ENCODE measurements at regions not wholly inside any gene's neighbourhood (a gene's known extent, or its start where the extent isn't known, plus 50 kb on each side); places are given as distances from the start of the nearest gene placed in this dataset.

DNA sequence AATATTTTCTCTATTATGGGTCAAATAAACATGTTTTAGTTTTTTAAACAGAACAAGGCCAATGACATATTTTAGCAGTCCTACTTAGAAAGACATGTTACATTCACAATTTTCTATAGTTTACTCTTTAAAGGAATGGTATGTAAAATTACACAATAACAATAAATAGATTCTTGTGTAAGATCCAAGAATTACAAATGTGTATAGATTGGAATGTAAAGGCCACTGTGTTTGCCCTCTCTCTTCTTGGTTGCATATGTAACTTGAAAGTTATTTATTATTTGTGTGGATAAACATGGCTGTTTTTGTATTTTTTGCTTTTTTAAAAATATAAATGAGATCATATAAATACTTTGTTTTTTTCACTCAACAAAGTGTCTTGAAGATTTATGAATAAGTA is 979.3 kb upstream of the CELF2 start:
- H3K27ac ChIP-seq, result no peak overlapping the region
- CTCF ChIA-PET, result no interaction called here
- no peak overlapping the region for H3K4me3 ChIP-seq
- ATAC-seq (no peak), DNase-seq (ENCODE audit: low read depth in 1 of 2, low spot score in 1 of 2) (no peak), FAIRE-seq (no peak)
- POLR2A ChIA-PET, result no interaction called here
- H3K4me2 ChIP-seq, result no peak overlapping the region
- no peaks in the 10 kb centered on the region for H3K4me1 ChIP-seq
- TF ChIP-seq SMC3 (IDR thresholded peaks at IDR 0.05) (no peak), ZSCAN20 (CRISPR knock-in tag; IDR thresholded peaks at IDR 0.05) (no peak), NR3C1 (IDR thresholded peaks at IDR 0.05) (no peak), GATA3 (IDR thresholded peaks at IDR 0.05; ENCODE audit: borderline replicate concordance) (no peak), ESRRA (IDR thresholded peaks at IDR 0.05; ENCODE audit: borderline replicate concordance, low read length) (no peak), CBX8 (IDR thresholded peaks at IDR 0.05) (no peak), NFE2L2 (conservative IDR thresholded peaks at IDR 0.05; ENCODE audit: low read length) (no peak), KDM5A (IDR thresholded peaks at IDR 0.05) (no peak)
- TF ChIP-seq, protein P1, sequence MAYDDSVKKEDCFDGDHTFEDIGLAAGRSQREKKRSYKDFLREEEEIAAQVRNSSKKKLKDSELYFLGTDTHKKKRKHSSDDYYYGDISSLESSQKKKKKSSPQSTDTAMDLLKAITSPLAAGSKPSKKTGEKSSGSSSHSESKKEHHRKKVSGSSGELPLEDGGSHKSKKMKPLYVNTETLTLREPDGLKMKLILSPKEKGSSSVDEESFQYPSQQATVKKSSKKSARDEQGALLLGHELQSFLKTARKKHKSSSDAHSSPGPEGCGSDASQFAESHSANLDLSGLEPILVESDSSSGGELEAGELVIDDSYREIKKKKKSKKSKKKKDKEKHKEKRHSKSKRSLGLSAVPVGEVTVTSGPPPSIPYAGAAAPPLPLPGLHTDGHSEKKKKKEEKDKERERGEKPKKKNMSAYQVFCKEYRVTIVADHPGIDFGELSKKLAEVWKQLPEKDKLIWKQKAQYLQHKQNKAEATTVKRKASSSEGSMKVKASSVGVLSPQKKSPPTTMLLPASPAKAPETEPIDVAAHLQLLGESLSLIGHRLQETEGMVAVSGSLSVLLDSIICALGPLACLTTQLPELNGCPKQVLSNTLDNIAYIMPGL (CRISPR knock-in tag; IDR thresholded peaks at IDR 0.05; ENCODE audit: borderline replicate concordance), result no peak
- H3K9me3 ChIP-seq, result peaks cover 5% of the 10 kb centered on the region; the same call in 2 of the 3 replicates

DNA sequence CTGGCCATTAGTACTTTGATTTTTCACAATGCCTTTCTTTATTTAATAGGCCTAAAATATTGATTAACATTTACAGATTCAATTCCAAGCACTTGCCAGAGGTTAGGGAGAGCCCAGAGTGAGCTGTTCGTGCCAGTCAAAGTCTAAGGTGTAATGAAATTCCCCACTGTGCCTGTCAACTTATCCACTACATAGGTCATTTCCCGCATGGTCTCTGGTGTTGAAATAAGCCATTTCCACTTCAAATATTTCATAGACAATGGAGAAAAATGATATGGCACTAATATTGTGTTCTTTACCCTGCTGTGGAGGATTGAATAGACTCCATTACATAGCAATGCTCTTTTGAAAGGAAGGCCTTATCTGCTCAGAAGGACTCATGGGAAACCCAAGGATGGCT is 978.1 kb upstream of the CELF2 start:
- peaks cover 5% of the 10 kb centered on the region; the same call in 2 of the 3 replicates for H3K9me3 ChIP-seq
- no peak overlapping the region for H3K4me3 ChIP-seq
- ChIA-PET CTCF (no interaction called here), POLR2A (no interaction called here)
- no peak overlapping the region for H3K27ac ChIP-seq
- DNase-seq (ENCODE audit: low read depth in 1 of 2, low spot score in 1 of 2), result no peak
- ATAC-seq, result no peak
- no peak overlapping the region for H3K4me2 ChIP-seq
- no peaks in the 10 kb centered on the region for H3K4me1 ChIP-seq
- no peak for FAIRE-seq
- TF ChIP-seq CEBPB (IDR thresholded peaks at IDR 0.05) (no peak), ZC3H11A (IDR thresholded peaks at IDR 0.05) (no peak), HOXB13 (CRISPR knock-in tag; IDR thresholded peaks at IDR 0.05; ENCODE audit: low read depth) (no peak), POLR2A (IDR thresholded peaks at IDR 0.05; ENCODE audit: low read length) (no peak), RARB (CRISPR knock-in tag; IDR thresholded peaks at IDR 0.05) (no peak), NR3C1 (IDR thresholded peaks at IDR 0.05) (no peak), ZFP36 (IDR thresholded peaks at IDR 0.05; ENCODE audit: borderline replicate concordance, partially characterized antibody) (no peak), TFCP2L1 (CRISPR knock-in tag; IDR thresholded peaks at IDR 0.05) (no peak)
- TF ChIP-seq, protein P2, sequence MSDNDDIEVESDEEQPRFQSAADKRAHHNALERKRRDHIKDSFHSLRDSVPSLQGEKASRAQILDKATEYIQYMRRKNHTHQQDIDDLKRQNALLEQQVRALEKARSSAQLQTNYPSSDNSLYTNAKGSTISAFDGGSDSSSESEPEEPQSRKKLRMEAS (IDR thresholded peaks at IDR 0.05), result no peak
- TF ChIP-seq, protein P3, sequence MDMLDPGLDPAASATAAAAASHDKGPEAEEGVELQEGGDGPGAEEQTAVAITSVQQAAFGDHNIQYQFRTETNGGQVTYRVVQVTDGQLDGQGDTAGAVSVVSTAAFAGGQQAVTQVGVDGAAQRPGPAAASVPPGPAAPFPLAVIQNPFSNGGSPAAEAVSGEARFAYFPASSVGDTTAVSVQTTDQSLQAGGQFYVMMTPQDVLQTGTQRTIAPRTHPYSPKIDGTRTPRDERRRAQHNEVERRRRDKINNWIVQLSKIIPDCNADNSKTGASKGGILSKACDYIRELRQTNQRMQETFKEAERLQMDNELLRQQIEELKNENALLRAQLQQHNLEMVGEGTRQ (IDR thresholded peaks at IDR 0.05), result no peak
- TF ChIP-seq, protein P4, sequence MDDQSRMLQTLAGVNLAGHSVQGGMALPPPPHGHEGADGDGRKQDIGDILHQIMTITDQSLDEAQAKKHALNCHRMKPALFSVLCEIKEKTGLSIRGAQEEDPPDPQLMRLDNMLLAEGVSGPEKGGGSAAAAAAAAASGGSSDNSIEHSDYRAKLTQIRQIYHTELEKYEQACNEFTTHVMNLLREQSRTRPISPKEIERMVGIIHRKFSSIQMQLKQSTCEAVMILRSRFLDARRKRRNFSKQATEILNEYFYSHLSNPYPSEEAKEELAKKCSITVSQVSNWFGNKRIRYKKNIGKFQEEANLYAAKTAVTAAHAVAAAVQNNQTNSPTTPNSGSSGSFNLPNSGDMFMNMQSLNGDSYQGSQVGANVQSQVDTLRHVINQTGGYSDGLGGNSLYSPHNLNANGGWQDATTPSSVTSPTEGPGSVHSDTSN (IDR thresholded peaks at IDR 0.05), result no peak
- TF ChIP-seq, protein P5, sequence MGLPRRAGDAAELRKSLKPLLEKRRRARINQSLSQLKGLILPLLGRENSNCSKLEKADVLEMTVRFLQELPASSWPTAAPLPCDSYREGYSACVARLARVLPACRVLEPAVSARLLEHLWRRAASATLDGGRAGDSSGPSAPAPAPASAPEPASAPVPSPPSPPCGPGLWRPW (IDR thresholded peaks at IDR 0.05), result no peak
- TF ChIP-seq, protein P1 (CRISPR knock-in tag; IDR thresholded peaks at IDR 0.05; ENCODE audit: borderline replicate concordance), result no peak
- 24% methylated on average over 2 of the region's 2 CpGs for WGBS (ENCODE audit: missing lambda C conversion rate)

DNA sequence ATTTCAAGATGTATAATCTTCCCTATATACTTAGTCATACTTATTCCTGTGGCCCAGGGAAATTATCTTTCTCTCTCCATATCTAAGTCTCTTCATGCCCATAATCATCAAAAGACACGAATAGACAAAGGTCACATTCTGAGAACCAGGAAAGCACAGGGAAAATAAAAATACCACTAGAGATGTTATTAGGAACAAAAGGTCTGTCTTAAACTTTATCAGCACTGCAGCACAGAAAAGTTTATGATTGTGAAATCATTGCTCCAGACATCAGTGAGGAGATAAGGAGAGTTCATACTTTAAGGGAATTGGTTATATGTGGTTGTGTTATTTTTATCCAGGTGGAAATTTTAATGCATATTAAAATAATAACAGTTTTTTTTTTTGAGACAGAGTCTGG is 974.6 kb upstream of the CELF2 start:
- FAIRE-seq (no peak), ATAC-seq (no peak), DNase-seq (ENCODE audit: low read depth in 1 of 2, low spot score in 1 of 2) (no peak)
- Histone ChIP-seq H3K4me2 (no peak overlapping the region), H3K27ac (no peak overlapping the region), H3K4me3 (no peak overlapping the region), H3K4me1 (no peaks in the 10 kb centered on the region), H3K9me3 (peaks cover 5% of the 10 kb centered on the region)
- 0% methylated on average over 1 of the region's 1 CpG for WGBS (ENCODE audit: missing lambda C conversion rate)
- TF ChIP-seq RARB (CRISPR knock-in tag; IDR thresholded peaks at IDR 0.05) (no peak), JUN (IDR thresholded peaks at IDR 0.05) (no peak), MAZ (IDR thresholded peaks at IDR 0.05; ENCODE audit: borderline replicate concordance, low read depth, low read length) (no peak), FOXS1 (CRISPR knock-in tag; IDR thresholded peaks at IDR 0.05) (no peak), TFCP2L1 (CRISPR knock-in tag; IDR thresholded peaks at IDR 0.05) (no peak), ZC3H11A (IDR thresholded peaks at IDR 0.05) (no peak), MYC (IDR thresholded peaks at IDR 0.05; ENCODE audit: borderline replicate concordance, low read length) (no peak), CHD2 (IDR thresholded peaks at IDR 0.05; ENCODE audit: low read length, partially characterized antibody) (no peak), SMC3 (IDR thresholded peaks at IDR 0.05) (no peak), HOXB13 (CRISPR knock-in tag; IDR thresholded peaks at IDR 0.05; ENCODE audit: low read depth) (no peak)
- TF ChIP-seq, protein P3 (IDR thresholded peaks at IDR 0.05), result no peak
- ChIA-PET CTCF (no interaction called here), POLR2A (no interaction called here)
